ENCODE measurements at regions not wholly inside any gene's neighbourhood (a gene's known extent, or its start where the extent isn't known, plus 50 kb on each side); places are given as distances from the start of the nearest gene placed in this dataset.

GRCh38 chr5:71953866-71954265, 153.4 kb upstream of the MAP1B start:
- no peak for FAIRE-seq

GRCh38 chr5:71954329-71954728, 152.9 kb upstream of the MAP1B start:
- no peak for FAIRE-seq

- no peak for FAIRE-seq
Observed at GRCh38 chr5:71955723-71956122, 151.6 kb upstream of the MAP1B start.

GRCh38 chr5:71957292-71957898, 149.9 kb upstream of the MAP1B start:
- FAIRE-seq = no peak

- no peak for FAIRE-seq
Observed at GRCh38 chr5:71960195-71960594, 147.1 kb upstream of the MAP1B start.

- no peak for FAIRE-seq
Observed at GRCh38 chr5:71961786-71962185, 145.5 kb upstream of the MAP1B start.

- no peak for FAIRE-seq
Observed at GRCh38 chr5:71969460-71969859, 137.8 kb upstream of the MAP1B start.

GRCh38 chr5:71971862-71972261, 135.4 kb upstream of the MAP1B start:
- FAIRE-seq = no peak

- FAIRE-seq = no peak
Observed at GRCh38 chr5:71972777-71973473, 134.3 kb upstream of the MAP1B start.

GRCh38 chr5:71973563-71973962, 133.7 kb upstream of the MAP1B start:
- FAIRE-seq = no peak

GRCh38 chr5:71974165-71974564, 133.1 kb upstream of the MAP1B start:
- no peak for FAIRE-seq

GRCh38 chr5:71974622-71975021, 132.7 kb upstream of the MAP1B start:
- FAIRE-seq = no peak

GRCh38 chr5:71976449-71976848, 130.8 kb upstream of the MAP1B start:
- no peak for FAIRE-seq

- FAIRE-seq = no peak
Observed at GRCh38 chr5:71977311-71977710, 130.0 kb upstream of the MAP1B start.

GRCh38 chr5:71978216-71978615, 129.1 kb upstream of the MAP1B start:
- FAIRE-seq = no peak

GRCh38 chr5:71982717-71983395, 124.4 kb upstream of the MAP1B start:
- no peak for FAIRE-seq

- no peak for FAIRE-seq
Observed at GRCh38 chr5:71986101-71986500, 121.2 kb upstream of the MAP1B start.

GRCh38 chr5:71988808-71989207, 118.5 kb upstream of the MAP1B start:
- no peak for FAIRE-seq

- no peak for FAIRE-seq
Observed at GRCh38 chr5:71993600-71993999, 113.7 kb upstream of the MAP1B start.

GRCh38 chr5:71996789-71997188, 110.5 kb upstream of the MAP1B start:
- FAIRE-seq = no peak

- no peak for FAIRE-seq
Observed at GRCh38 chr5:71998746-71999145, 108.5 kb upstream of the MAP1B start.

GRCh38 chr5:72000707-72001106, 106.6 kb upstream of the MAP1B start:
- FAIRE-seq = no peak

- no peak for FAIRE-seq
Observed at GRCh38 chr5:72005671-72006070, 101.6 kb upstream of the MAP1B start.

GRCh38 chr5:72006361-72006760, 100.9 kb upstream of the MAP1B start:
- FAIRE-seq = no peak

Measured in A204.1 (cell line).